ENCODE measurements at regions not wholly inside any gene's neighbourhood (a gene's known extent, or its start where the extent isn't known, plus 50 kb on each side); places are given as distances from the start of the nearest gene placed in this dataset.

DNA sequence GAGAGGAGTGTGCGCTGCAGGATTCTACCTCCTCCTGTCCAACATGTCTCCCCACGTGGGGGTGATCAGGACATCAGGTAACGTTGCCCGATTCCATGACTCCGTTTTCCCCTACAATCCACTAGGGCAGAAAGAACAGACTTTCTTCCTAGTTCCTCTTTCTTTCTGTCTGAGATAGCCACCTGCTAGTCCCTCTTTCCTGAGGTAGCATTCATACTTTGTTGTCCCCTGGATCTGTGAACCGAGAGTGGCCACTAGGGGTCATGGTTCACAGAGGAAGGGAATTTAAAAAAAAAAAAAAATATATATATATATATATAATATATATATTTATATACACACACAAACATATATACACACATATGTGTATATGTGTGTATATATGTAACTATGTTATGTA lies 210.0 kb upstream of the ZNF521 start:
- intact Hi-C loops (cut with micrococcal nuclease; ENCODE audit: unreplicated experiment) = loop anchor here (5.0 kb wide), 1 partner anchor 270 kb away; no protein-coding TSS in a partner anchor
- peaks cover 3% of the 10 kb centered on the region for H3K9me3 Mint-ChIP-seq (ENCODE audit: low read depth, unreplicated experiment)
- H3K4me1 Mint-ChIP-seq (ENCODE audit: low read depth, unreplicated experiment) = no peaks in the 10 kb centered on the region
- H3K27me3 Mint-ChIP-seq (ENCODE audit: unreplicated experiment) = peaks cover 18% of the 10 kb centered on the region
- H3K27ac Mint-ChIP-seq (ENCODE audit: unreplicated experiment) = no peak overlapping the region
- no peaks in the 10 kb centered on the region for H3K36me3 Mint-ChIP-seq (ENCODE audit: insufficient read depth, unreplicated experiment)
- DNase-seq = peak; percentile 40
- TF ChIP-seq, protein P1, sequence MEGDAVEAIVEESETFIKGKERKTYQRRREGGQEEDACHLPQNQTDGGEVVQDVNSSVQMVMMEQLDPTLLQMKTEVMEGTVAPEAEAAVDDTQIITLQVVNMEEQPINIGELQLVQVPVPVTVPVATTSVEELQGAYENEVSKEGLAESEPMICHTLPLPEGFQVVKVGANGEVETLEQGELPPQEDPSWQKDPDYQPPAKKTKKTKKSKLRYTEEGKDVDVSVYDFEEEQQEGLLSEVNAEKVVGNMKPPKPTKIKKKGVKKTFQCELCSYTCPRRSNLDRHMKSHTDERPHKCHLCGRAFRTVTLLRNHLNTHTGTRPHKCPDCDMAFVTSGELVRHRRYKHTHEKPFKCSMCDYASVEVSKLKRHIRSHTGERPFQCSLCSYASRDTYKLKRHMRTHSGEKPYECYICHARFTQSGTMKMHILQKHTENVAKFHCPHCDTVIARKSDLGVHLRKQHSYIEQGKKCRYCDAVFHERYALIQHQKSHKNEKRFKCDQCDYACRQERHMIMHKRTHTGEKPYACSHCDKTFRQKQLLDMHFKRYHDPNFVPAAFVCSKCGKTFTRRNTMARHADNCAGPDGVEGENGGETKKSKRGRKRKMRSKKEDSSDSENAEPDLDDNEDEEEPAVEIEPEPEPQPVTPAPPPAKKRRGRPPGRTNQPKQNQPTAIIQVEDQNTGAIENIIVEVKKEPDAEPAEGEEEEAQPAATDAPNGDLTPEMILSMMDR (IDR thresholded peaks at IDR 0.05; ENCODE audit: unreplicated experiment) = no peak
- CTCF ChIA-PET = no interaction called here
- H3K4me3 Mint-ChIP-seq (ENCODE audit: low read depth, unreplicated experiment) = no peak overlapping the region
- no TSS peak for BruUV-seq (replicated peaks)

DNA sequence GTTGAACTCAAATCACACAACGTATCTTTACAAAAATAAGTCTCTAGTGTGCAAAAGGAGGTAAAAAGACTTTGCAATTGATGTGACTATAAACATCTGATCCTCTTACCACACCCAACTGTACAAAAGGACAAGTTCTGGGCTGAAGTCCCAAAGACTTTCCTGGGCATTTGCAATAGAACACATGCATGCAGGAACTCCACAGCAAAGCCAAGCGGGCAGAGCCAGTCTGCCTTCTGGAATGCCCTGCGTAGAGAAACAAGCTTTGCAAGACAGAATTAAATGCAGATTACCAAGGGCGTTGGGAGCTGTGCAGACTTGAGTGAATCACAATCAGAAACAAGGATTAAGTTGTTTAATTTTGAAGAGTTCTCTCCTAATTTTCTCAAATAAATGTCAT lies 208.4 kb upstream of the ZNF521 start:
- Mint-ChIP-seq H3K27ac (ENCODE audit: unreplicated experiment) (no peak overlapping the region), H3K36me3 (ENCODE audit: insufficient read depth, unreplicated experiment) (no peaks in the 10 kb centered on the region), H3K27me3 (ENCODE audit: unreplicated experiment) (peaks cover 30% of the 10 kb centered on the region), H3K9me3 (ENCODE audit: low read depth, unreplicated experiment) (no peaks in the 10 kb centered on the region), H3K4me3 (ENCODE audit: low read depth, unreplicated experiment) (no peak overlapping the region), H3K4me1 (ENCODE audit: low read depth, unreplicated experiment) (no peaks in the 10 kb centered on the region)
- CTCF ChIA-PET = no interaction called here
- TF ChIP-seq, protein P1 (IDR thresholded peaks at IDR 0.05; ENCODE audit: unreplicated experiment) = no peak
- no TSS peak for BruUV-seq (replicated peaks)
- DNase-seq = no peak
- intact Hi-C loops (cut with micrococcal nuclease; ENCODE audit: unreplicated experiment) = loop anchor here (5.0 kb wide), 1 partner anchor 272 kb away; no protein-coding TSS in a partner anchor

DNA sequence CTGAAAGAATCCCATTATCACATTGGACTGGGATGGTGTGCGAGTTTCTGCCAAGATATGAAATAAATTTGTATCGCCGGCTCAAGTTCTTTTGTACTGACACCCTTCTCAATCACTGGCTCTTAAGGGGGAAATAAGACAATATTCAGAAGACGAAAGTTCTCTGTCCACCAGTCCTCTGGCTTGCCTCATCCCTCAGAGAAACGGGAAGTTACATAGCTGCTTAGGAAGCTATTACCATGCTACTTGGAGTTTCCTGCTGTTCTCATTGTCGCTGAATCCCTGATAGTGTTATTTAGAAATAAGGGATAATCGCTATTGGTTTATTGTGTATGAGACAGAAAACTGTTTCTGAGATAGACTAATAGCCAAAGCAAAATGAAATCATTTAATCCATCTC lies 205.0 kb upstream of the ZNF521 start:
- H3K36me3 Mint-ChIP-seq (ENCODE audit: insufficient read depth, unreplicated experiment) = no peaks in the 10 kb centered on the region
- TF ChIP-seq, protein P1 (IDR thresholded peaks at IDR 0.05; ENCODE audit: unreplicated experiment) = no peak
- peaks cover 15% of the 10 kb centered on the region for H3K27me3 Mint-ChIP-seq (ENCODE audit: unreplicated experiment)
- no TSS peak for BruUV-seq (replicated peaks)
- DNase-seq = no peak
- CTCF ChIA-PET = no interaction called here
- H3K4me3 Mint-ChIP-seq (ENCODE audit: low read depth, unreplicated experiment) = no peak overlapping the region
- H3K9me3 Mint-ChIP-seq (ENCODE audit: low read depth, unreplicated experiment) = no peaks in the 10 kb centered on the region
- H3K27ac Mint-ChIP-seq (ENCODE audit: unreplicated experiment) = no peak overlapping the region
- intact Hi-C loops (cut with micrococcal nuclease; ENCODE audit: unreplicated experiment) = no loop called here
- no peaks in the 10 kb centered on the region for H3K4me1 Mint-ChIP-seq (ENCODE audit: low read depth, unreplicated experiment)

DNA sequence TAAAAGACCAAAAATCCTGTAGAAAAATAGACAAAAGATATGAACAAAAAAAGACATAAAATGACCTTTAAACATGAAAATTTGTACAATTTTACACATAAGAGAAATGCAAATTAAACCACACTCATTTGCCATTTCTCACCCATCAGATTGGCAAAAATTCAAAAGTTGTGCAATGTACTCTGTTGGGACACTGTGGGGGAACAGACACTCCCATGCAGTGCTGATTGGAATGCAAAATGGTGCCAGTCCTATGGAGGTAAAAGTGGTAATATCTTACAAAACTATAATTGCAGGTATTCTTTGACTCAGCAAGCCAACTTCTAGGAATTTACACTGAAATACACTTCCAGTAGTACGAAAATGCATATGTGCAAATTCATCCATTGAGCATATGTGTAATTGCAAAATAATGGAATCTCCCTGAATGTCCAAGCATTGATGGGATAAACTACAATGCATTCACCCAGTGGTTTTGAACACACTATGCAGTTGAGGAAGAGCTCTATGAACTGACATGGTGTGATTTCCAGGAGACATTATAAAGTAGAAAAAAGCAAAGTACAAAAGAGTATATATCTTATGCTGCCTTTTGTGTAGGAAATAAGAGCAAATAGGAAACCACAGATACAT lies 201.8 kb upstream of the ZNF521 start:
- Mint-ChIP-seq H3K27ac (ENCODE audit: unreplicated experiment) (no peak overlapping the region), H3K4me1 (ENCODE audit: low read depth, unreplicated experiment) (no peaks in the 10 kb centered on the region), H3K27me3 (ENCODE audit: unreplicated experiment) (peaks cover 15% of the 10 kb centered on the region), H3K9me3 (ENCODE audit: low read depth, unreplicated experiment) (peaks cover 3% of the 10 kb centered on the region), H3K4me3 (ENCODE audit: low read depth, unreplicated experiment) (no peak overlapping the region), H3K36me3 (ENCODE audit: insufficient read depth, unreplicated experiment) (no peaks in the 10 kb centered on the region)
- BruUV-seq (replicated peaks) = no TSS peak
- DNase-seq = no peak
- intact Hi-C loops (cut with micrococcal nuclease; ENCODE audit: unreplicated experiment) = no loop called here
- TF ChIP-seq, protein P1 (IDR thresholded peaks at IDR 0.05; ENCODE audit: unreplicated experiment) = no peak
- CTCF ChIA-PET = no interaction called here
